H1 (cell line): ENCODE measurements at regions not wholly inside any gene's neighbourhood (a gene's known extent, or its start where the extent isn't known, plus 50 kb on each side); places are given as distances from the start of the nearest gene placed in this dataset.

ENCODE experiments used
- SP1 ChIP-seq: IDR thresholded peaks from 2 replicates; pipeline ENCODE4 v1.6.1; 2011; ENCODE audit warnings: low read depth, low read length
- TF ChIP-seq, protein P1 (sequence below), 3 experiments: IDR thresholded peaks; 1 replicate in 2 of 3; 2 replicates in 1 of 3; pipeline versions ENCODE4 v1.5.1 to v1.6.1; 2011; ENCODE audit warnings: low read length in 3 of 3, mild to moderate bottlenecking in 3 of 3, inconsistent platforms in 2 of 3, low read depth in 1 of 3, moderate library complexity in 1 of 3; ENCODE audit not compliant: insufficient read depth in 1 of 3; ENCODE audit errors: control extremely low read depth in 1 of 3

GRCh38 chr4:124118061-124118460, 594.5 kb downstream of the ANKRD50 start:
- TF ChIP-seq, protein P1, sequence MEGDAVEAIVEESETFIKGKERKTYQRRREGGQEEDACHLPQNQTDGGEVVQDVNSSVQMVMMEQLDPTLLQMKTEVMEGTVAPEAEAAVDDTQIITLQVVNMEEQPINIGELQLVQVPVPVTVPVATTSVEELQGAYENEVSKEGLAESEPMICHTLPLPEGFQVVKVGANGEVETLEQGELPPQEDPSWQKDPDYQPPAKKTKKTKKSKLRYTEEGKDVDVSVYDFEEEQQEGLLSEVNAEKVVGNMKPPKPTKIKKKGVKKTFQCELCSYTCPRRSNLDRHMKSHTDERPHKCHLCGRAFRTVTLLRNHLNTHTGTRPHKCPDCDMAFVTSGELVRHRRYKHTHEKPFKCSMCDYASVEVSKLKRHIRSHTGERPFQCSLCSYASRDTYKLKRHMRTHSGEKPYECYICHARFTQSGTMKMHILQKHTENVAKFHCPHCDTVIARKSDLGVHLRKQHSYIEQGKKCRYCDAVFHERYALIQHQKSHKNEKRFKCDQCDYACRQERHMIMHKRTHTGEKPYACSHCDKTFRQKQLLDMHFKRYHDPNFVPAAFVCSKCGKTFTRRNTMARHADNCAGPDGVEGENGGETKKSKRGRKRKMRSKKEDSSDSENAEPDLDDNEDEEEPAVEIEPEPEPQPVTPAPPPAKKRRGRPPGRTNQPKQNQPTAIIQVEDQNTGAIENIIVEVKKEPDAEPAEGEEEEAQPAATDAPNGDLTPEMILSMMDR (IDR thresholded peaks at IDR 0.05; ENCODE audit: control extremely low read depth in 1 of 3, insufficient read depth in 1 of 3, low read depth in 1 of 3, low read length in 3 of 3) = no peak
- TF ChIP-seq SP1 = no peak
